ENCODE measurements at regions not wholly inside any gene's neighbourhood (a gene's known extent, or its start where the extent isn't known, plus 50 kb on each side); places are given as distances from the start of the nearest gene placed in this dataset.

DNA sequence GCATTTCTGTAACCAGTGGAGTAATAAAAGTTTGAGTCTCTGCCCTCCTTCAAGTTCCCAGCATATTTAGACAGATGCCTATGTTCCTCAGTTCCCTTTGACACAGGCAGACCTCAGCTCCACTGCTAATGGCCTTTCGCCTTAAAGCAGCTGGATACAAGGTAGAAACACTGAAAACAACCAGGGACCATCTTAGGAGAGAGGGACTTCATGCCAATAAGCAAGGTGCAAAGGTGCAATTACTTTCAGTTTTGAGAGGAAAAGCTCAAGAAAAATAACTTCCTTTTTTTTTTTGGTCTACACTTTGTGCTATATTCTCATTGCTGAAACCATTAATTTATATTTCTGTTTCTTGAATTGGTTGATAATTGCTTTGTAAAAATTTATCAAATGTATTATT is 781.9 kb upstream of the GALNTL6 start:
- DNase-seq: no peak
- H3K9me3 Mint-ChIP-seq: peaks cover 5% of the 10 kb centered on the region
- H3K27ac Mint-ChIP-seq: no peak overlapping the region
- no peaks in the 10 kb centered on the region for H3K27me3 Mint-ChIP-seq
- no peak overlapping the region for H3K4me3 Mint-ChIP-seq
- no peaks in the 10 kb centered on the region for H3K36me3 Mint-ChIP-seq (ENCODE audit: low read depth)
- H3K4me1 Mint-ChIP-seq (ENCODE audit: low read depth): no peaks in the 10 kb centered on the region

DNA sequence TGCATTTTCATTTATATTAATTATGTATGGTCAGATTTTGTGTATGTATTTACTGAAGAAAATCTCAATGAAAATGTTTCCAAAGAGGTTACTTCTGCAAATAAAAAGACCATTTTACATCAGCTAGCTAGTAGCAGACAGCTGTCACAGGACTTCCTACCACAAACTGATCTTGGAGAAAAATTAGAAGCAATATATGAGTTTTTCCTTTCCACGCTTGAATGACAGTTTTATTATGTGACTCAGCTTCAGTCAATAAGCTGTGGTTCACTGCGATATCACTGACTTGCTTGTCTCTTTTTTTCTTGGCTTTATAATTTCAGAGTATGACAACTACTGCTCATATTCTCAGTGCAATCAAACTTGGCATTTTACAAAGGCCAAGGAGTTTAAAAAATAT is 787.4 kb upstream of the GALNTL6 start:
- Mint-ChIP-seq H3K27ac (no peak overlapping the region), H3K9me3 (peaks cover 9% of the 10 kb centered on the region), H3K4me3 (no peak overlapping the region), H3K36me3 (ENCODE audit: low read depth) (no peaks in the 10 kb centered on the region), H3K4me1 (ENCODE audit: low read depth) (no peaks in the 10 kb centered on the region), H3K27me3 (no peaks in the 10 kb centered on the region)
- no peak for DNase-seq

DNA sequence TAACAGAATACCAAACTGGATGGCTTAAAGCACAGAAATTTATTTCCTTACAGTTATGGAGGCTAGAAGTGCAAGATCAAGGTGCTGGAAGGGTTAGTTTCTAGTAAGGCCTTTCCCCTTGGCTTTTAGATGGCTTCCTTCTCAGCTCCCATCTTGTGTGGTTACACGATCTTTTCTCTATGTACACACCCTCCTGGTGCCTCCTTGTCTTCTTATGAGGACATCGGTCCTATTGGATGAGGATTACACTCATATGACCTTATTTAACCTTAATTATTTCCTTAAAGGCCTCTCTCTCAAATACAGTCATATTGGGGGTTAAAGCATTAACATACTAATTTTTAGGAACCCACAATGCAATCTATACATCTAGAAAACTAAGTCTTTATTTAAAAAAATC is 787.9 kb upstream of the GALNTL6 start:
- no peaks in the 10 kb centered on the region for H3K36me3 Mint-ChIP-seq (ENCODE audit: low read depth)
- no peaks in the 10 kb centered on the region for H3K27me3 Mint-ChIP-seq
- H3K27ac Mint-ChIP-seq: no peak overlapping the region
- H3K4me3 Mint-ChIP-seq: no peak overlapping the region
- H3K9me3 Mint-ChIP-seq: peaks cover 11% of the 10 kb centered on the region
- DNase-seq: no peak
- H3K4me1 Mint-ChIP-seq (ENCODE audit: low read depth): no peaks in the 10 kb centered on the region

DNA sequence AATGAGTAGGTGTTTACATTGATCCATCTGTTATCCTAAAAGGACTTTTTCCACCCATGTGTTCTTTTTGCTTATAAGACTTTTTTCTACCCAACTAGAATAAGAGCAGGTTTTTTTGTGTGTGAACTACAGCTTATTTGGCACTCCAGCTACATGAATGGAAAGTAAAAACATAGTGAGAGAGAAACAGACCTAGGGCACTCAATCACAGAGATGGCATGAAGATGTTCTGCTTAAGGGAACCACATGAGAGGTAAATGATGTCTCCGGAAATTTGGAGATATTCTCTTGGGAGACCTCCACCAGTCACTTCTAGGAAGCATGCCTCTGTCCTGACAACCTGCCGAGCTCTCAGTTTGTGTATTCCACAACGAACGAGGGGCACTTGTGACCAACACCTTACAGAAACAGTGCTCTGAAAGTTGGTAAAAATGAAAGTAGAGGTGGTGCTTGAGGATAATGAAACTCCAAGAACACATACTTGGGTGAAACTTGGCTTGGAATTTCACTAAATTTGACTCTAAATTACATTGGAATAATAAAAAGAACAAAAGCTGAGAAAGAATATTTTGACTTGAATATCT is 788.4 kb upstream of the GALNTL6 start:
- DNase-seq: no peak
- H3K4me1 Mint-ChIP-seq (ENCODE audit: low read depth): no peaks in the 10 kb centered on the region
- peaks cover 11% of the 10 kb centered on the region for H3K9me3 Mint-ChIP-seq
- H3K36me3 Mint-ChIP-seq (ENCODE audit: low read depth): no peaks in the 10 kb centered on the region
- H3K27ac Mint-ChIP-seq: no peak overlapping the region
- H3K27me3 Mint-ChIP-seq: no peaks in the 10 kb centered on the region
- H3K4me3 Mint-ChIP-seq: no peak overlapping the region

DNA sequence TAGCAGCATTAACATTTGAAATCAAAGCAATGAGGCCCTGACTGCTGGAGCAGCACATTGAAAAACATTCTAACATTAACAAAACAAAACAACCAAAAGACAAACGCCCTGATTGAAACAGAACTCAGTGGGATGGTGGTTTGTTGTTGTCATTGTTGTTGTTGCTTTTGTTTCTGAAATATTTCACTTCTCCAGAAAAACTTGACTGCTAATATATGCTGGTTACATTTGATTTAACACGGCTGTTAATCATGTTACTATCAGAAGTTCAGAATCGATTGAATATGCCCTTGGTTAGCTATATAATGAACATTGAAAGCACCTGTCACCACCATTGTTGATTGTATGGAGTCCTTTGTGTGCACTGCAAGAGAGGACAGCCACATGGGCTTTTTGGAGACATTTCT is 790.4 kb upstream of the GALNTL6 start:
- no peaks in the 10 kb centered on the region for H3K4me1 Mint-ChIP-seq (ENCODE audit: low read depth)
- no peak for DNase-seq

DNA sequence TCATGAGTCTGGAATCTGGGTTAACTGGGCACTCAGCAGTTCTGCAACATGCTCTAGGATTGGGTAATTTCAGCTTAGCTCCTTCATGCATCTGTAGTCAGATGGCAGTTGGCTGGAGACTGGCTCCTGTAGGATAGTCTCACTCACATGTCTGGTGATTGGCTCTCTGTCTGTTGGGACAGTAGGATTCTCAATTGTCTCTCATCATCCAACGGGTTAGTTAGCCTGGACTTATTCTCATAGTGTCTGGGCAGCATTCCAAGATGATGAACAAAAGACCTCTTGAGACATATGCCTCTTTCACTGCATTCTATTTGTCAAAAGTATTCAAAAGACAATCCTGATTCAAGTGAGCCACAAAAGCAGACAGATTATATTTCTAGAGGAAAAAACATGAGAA is 795.6 kb upstream of the GALNTL6 start:
- Mint-ChIP-seq H3K27ac (no peak overlapping the region), H3K4me1 (ENCODE audit: low read depth) (no peaks in the 10 kb centered on the region), H3K4me3 (no peak overlapping the region), H3K27me3 (no peaks in the 10 kb centered on the region), H3K36me3 (ENCODE audit: low read depth) (no peaks in the 10 kb centered on the region), H3K9me3 (peaks cover 4% of the 10 kb centered on the region)
- DNase-seq: no peak

More for the DNA sequence above, 790.4 kb upstream of the GALNTL6 start:
- Mint-ChIP-seq H3K36me3 (ENCODE audit: low read depth) (no peaks in the 10 kb centered on the region), H3K4me3 (no peak overlapping the region), H3K27me3 (no peaks in the 10 kb centered on the region), H3K9me3 (peaks cover 8% of the 10 kb centered on the region), H3K27ac (no peak overlapping the region)

DNA sequence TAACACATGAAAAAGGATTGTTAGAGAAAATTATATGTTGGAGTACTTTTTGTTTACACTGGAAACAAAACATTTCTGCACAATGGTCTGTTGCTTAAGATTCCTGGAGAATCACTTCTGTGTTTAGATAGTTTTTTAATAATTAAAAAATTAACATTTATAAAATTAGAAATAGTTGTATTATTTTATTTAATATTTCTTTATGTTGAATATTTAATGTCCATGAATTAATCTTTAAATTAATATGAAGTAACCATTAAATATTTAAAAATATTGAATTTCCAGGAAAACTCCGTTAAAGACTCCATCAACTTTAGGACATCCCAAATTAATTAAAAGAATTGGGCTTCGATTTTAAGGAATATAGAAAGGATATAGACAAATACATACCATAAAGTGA is 797.1 kb upstream of the GALNTL6 start:
- H3K27ac Mint-ChIP-seq: no peak overlapping the region
- no peak for DNase-seq
- H3K9me3 Mint-ChIP-seq: peaks cover 6% of the 10 kb centered on the region
- H3K27me3 Mint-ChIP-seq: no peaks in the 10 kb centered on the region
- no peaks in the 10 kb centered on the region for H3K36me3 Mint-ChIP-seq (ENCODE audit: low read depth)
- no peak overlapping the region for H3K4me3 Mint-ChIP-seq
- H3K4me1 Mint-ChIP-seq (ENCODE audit: low read depth): no peaks in the 10 kb centered on the region

DNA sequence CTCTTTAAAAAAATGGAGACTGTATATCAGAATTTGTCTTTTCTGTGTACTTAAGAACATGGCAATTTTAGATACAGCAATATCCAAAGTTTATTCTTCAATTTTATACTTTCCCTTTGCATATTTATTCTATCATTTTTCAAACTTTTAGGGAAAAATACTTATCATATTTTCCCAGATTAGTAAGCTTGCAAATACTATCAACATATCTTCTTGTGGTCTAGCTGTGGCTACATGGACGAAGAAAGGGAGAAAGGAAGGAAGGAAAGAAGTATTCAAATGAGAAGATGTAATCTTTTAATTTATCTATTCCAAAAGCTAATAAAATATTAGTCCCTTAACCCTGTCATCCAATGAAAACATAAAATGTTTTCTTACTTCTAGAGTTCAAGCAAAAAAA is 797.8 kb upstream of the GALNTL6 start:
- DNase-seq: no peak
- no peaks in the 10 kb centered on the region for H3K36me3 Mint-ChIP-seq (ENCODE audit: low read depth)
- H3K9me3 Mint-ChIP-seq: peaks cover 5% of the 10 kb centered on the region
- no peak overlapping the region for H3K27ac Mint-ChIP-seq
- no peaks in the 10 kb centered on the region for H3K27me3 Mint-ChIP-seq
- no peak overlapping the region for H3K4me3 Mint-ChIP-seq
- H3K4me1 Mint-ChIP-seq (ENCODE audit: low read depth): no peaks in the 10 kb centered on the region

DNA sequence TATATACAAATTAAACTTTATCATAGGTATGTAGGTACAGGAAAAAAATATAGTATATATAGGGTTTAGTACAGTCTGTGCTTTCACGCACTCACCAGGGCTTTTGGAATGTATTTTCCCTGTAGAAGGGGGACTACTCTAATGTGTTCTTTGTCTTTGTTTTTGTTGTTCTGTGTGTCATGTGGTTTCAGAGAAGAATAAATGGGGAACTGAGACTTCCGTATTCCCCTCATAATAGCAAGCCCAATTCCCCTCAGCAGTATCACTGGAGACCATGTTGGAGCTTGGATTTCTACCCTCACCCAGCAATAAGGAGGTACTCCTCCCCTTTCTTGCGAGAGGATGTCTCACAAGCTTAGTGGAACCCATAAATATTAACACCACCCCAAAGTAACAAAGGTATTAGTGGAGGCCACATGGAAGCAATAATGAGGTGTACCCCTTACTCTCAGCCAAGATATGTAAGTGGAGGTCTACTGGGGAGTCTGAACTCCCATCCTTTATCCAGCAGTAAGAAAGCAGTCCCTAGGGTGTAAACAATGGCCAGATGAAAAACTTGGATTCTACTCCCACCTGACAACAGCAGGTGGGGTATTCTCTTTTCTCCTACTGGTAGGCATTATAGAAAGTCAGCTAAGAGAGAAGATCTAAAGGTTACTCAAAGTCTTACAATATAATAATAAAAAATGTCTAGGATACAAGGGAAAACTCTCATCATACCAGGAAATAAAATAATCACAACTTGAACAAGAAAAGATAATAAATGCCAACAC is 805.4 kb upstream of the GALNTL6 start:
- H3K4me3 Mint-ChIP-seq: no peak overlapping the region
- H3K36me3 Mint-ChIP-seq (ENCODE audit: low read depth): no peaks in the 10 kb centered on the region
- no peaks in the 10 kb centered on the region for H3K4me1 Mint-ChIP-seq (ENCODE audit: low read depth)
- no peak for DNase-seq
- H3K27ac Mint-ChIP-seq: no peak overlapping the region
- H3K9me3 Mint-ChIP-seq: peaks cover 9% of the 10 kb centered on the region
- H3K27me3 Mint-ChIP-seq: no peaks in the 10 kb centered on the region

DNA sequence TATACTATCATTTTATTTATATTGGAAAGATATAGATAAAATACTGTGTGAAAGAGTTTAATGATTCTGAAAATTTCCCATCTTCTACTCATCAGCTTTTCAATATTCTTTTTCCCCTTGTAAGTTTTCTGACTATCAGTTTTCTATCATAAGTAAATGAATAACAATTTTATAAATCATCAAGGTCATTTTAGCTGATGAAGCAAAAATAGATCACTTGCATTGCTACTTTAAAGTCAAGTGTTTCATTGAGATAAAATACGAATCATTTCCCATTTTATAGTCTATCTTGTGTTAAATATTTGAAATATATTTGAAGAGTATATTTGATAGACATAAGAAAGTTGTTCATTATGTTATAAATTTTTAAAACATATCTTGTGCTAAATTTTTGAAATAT is 811.0 kb upstream of the GALNTL6 start:
- Mint-ChIP-seq H3K4me1 (ENCODE audit: low read depth) (no peaks in the 10 kb centered on the region), H3K4me3 (no peak overlapping the region), H3K9me3 (peaks cover 7% of the 10 kb centered on the region), H3K27ac (no peak overlapping the region), H3K36me3 (ENCODE audit: low read depth) (no peaks in the 10 kb centered on the region), H3K27me3 (no peaks in the 10 kb centered on the region)
- DNase-seq: no peak

DNA sequence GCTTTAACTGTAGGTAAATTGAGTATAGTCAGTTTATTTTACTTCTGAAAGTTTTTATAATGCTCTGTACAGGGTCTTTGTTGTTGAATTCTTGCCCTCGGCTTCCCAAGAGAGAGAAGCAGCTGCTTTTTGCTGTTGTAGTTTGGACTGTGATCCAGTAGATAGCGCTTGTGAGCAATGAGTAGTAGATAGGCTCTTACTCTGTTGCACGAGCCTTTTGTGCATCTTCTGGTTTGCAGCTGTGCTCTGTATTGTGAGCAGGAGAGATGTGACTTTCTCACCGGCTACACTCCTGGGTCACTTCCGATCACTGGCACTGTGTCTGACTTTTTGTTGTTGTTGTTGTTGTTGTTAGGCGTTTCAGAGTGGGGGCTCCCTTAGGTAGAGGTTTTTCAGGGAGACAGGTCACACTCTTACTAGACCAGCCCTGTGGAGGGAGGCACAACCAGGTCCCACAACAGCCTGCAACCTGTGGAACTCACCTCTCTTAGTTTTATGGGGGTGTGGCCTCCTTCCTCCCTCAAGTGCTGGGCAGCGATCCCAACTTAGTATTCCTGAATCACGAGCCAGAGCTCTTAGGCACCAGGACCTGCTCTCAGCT is 822.1 kb upstream of the GALNTL6 start:
- DNase-seq: no peak
- Mint-ChIP-seq H3K27me3 (no peaks in the 10 kb centered on the region), H3K4me3 (no peak overlapping the region), H3K27ac (no peak overlapping the region), H3K9me3 (peaks cover 27% of the 10 kb centered on the region), H3K36me3 (ENCODE audit: low read depth) (no peaks in the 10 kb centered on the region), H3K4me1 (ENCODE audit: low read depth) (no peaks in the 10 kb centered on the region)

DNA sequence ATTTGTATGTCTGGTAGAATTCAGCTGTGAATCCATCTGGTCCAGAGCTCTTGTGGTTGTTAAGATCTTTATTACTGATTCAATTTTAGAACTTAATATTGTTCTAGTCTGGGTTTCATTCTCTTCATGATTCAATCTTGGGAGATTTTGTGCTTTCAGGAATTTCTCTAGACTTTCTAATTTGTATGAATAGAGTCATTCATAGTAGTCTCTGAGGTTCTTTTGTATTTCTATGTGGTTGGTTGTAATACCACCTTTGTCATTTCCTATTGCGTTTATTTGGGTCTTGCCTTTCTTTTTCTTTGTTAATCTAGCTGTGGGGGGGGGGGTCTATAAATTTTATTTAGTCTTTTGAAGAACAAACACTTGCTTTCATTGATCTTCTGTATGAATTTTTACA is 824.8 kb upstream of the GALNTL6 start:
- no peaks in the 10 kb centered on the region for H3K36me3 Mint-ChIP-seq (ENCODE audit: low read depth)
- H3K4me3 Mint-ChIP-seq: no peak overlapping the region
- DNase-seq: no peak
- peaks cover 29% of the 10 kb centered on the region for H3K9me3 Mint-ChIP-seq
- no peak overlapping the region for H3K27ac Mint-ChIP-seq
- H3K4me1 Mint-ChIP-seq (ENCODE audit: low read depth): no peaks in the 10 kb centered on the region
- H3K27me3 Mint-ChIP-seq: no peaks in the 10 kb centered on the region

DNA sequence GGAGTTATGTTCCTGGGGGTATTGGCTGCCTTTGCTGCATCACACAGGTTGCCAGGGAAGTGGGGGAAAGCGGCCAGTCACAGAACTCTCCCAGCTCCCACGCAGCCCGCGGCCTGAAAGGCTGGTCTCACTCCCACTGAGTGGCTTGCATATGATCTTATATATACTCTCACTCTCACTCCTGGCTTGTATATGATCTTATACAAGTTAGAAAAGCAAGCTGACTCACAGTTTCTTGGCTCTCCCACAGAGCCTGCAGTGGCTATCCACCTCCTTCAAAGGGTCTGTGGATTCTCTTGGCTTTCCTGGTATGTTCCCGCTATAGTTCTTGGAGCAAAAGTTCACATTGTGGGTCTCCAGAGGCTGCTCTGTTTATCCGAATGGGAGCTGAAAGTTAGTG is 833.5 kb upstream of the GALNTL6 start:
- no peaks in the 10 kb centered on the region for H3K27me3 Mint-ChIP-seq
- no peak for DNase-seq
- H3K4me1 Mint-ChIP-seq (ENCODE audit: low read depth): no peaks in the 10 kb centered on the region
- no peak overlapping the region for H3K27ac Mint-ChIP-seq
- H3K36me3 Mint-ChIP-seq (ENCODE audit: low read depth): no peaks in the 10 kb centered on the region
- H3K9me3 Mint-ChIP-seq: peaks cover 10% of the 10 kb centered on the region
- H3K4me3 Mint-ChIP-seq: no peak overlapping the region

DNA sequence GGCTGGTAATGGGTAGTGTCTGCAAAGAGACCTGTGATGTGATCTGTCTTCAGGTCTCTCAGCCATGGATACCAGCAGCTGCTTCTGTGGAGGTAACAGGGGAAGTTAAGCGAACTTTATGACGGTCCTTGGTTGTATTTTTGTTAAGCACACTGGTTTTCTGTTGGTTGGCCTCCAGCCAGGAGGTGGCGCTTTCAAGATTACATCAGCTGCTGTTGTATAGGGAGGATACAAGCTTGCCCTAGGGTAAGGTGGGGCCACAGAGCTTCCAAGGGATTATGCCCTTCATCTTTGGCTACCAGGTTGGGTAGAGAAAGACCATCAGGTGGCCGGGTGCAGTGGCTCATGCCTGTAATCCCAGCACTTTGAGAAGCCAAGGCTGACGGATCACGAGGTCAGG is 834.2 kb upstream of the GALNTL6 start:
- no peak overlapping the region for H3K4me3 Mint-ChIP-seq

DNA sequence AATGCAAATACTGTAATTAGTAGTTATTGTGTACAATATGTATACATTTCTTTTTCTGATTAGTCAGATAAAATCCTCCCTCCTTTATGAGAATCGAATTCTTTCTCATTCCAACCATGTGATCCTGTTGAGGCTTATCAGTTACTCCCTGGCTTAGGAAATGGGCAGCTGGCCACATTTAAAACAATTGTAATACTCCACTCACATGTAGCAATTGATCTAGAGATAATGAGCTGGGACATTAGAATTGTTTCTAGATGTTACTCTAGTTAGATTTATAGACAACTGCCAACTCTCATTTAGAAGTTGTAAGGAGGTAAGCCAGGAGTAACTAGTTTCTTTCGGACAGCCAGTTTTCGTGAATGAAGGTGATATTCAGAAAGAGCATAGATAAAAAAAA is 859.3 kb upstream of the AADAT start:
- no peaks in the 10 kb centered on the region for H3K4me1 Mint-ChIP-seq (ENCODE audit: low read depth)
- H3K36me3 Mint-ChIP-seq (ENCODE audit: low read depth): no peaks in the 10 kb centered on the region
- H3K9me3 Mint-ChIP-seq: peaks cover 11% of the 10 kb centered on the region
- DNase-seq: no peak
- H3K27ac Mint-ChIP-seq: no peak overlapping the region
- H3K4me3 Mint-ChIP-seq: no peak overlapping the region
- H3K27me3 Mint-ChIP-seq: no peaks in the 10 kb centered on the region

More for the DNA sequence above, 834.2 kb upstream of the GALNTL6 start:
- Mint-ChIP-seq H3K9me3 (peaks cover 14% of the 10 kb centered on the region), H3K27me3 (no peaks in the 10 kb centered on the region), H3K4me1 (ENCODE audit: low read depth) (no peaks in the 10 kb centered on the region), H3K27ac (no peak overlapping the region), H3K36me3 (ENCODE audit: low read depth) (no peaks in the 10 kb centered on the region)
- DNase-seq: no peak
